ENCODE measurements at regions not wholly inside any gene's neighbourhood (a gene's known extent, or its start where the extent isn't known, plus 50 kb on each side); places are given as distances from the start of the nearest gene placed in this dataset.
A peak's percentile ranks its signal among the peaks of the same experiment; 100 is the strongest.

DNA sequence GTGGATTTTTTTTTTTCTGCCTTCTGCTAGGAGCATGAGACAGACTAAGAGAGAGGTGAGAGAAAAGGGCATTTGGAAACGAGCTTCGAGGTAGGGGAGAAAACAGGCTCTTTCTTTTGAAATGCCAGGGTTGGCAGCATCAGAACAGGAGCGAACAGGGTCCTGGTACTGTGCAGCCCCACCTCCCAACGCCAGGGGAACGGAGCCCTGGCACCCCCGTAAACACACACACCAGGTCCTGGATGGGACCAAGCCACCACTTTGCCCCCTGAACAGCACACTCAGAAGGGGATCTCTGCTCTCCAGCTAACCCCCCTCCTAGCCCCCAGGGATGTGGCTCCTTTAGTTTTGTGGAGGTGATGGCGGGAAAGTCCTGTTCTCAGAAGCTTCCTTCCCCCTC is 127.1 kb downstream of the CTTN start:
- H3K27ac ChIP-seq: no peak overlapping the region
- H3K27ac Mint-ChIP-seq: peak overlapping the region; percentile 54
- peaks cover 6% of the 10 kb centered on the region for H4K20me1 ChIP-seq (ENCODE audit: low read depth)
- H3K27me3 ChIP-seq: no peaks in the 10 kb centered on the region
- H3K27me3 Mint-ChIP-seq (ENCODE audit: insufficient read depth, low read depth): peaks cover 7% of the 10 kb centered on the region
- H3K4me3 Mint-ChIP-seq: no peak overlapping the region
- H3K36me3 ChIP-seq: no peaks in the 10 kb centered on the region
- no peak overlapping the region for H3K9ac ChIP-seq
- no peak overlapping the region for H3K4me2 ChIP-seq
- H3K9me3 Mint-ChIP-seq: no peaks in the 10 kb centered on the region
- H3K4me1 ChIP-seq: peaks cover 32% of the 10 kb centered on the region
- H3K9me3 ChIP-seq (ENCODE audit: low read depth): no peaks in the 10 kb centered on the region
- H3K4me3 ChIP-seq: no peak overlapping the region
- H3K79me2 ChIP-seq (ENCODE audit: low read depth): no peaks in the 10 kb centered on the region
- DNase-seq (ENCODE audit: low spot score): no peak
- H2AFZ ChIP-seq (replicated peaks): no peak overlapping the region
- H3K36me3 Mint-ChIP-seq: no peaks in the 10 kb centered on the region
- H3K4me1 Mint-ChIP-seq: peaks cover 67% of the 10 kb centered on the region
- no peak for TF ChIP-seq EZH2phosphoT487 (IDR thresholded peaks at IDR 0.05)
- TF ChIP-seq, protein P1, sequence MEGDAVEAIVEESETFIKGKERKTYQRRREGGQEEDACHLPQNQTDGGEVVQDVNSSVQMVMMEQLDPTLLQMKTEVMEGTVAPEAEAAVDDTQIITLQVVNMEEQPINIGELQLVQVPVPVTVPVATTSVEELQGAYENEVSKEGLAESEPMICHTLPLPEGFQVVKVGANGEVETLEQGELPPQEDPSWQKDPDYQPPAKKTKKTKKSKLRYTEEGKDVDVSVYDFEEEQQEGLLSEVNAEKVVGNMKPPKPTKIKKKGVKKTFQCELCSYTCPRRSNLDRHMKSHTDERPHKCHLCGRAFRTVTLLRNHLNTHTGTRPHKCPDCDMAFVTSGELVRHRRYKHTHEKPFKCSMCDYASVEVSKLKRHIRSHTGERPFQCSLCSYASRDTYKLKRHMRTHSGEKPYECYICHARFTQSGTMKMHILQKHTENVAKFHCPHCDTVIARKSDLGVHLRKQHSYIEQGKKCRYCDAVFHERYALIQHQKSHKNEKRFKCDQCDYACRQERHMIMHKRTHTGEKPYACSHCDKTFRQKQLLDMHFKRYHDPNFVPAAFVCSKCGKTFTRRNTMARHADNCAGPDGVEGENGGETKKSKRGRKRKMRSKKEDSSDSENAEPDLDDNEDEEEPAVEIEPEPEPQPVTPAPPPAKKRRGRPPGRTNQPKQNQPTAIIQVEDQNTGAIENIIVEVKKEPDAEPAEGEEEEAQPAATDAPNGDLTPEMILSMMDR (IDR thresholded peaks at IDR 0.05): no peak
- TF ChIP-seq EZH2 (IDR thresholded peaks at IDR 0.05): no peak
- H3F3A ChIP-seq (ENCODE audit: low read depth): peaks cover 22% of the 10 kb centered on the region

- peaks cover 32% of the 10 kb centered on the region for H3K4me1 ChIP-seq
- Mint-ChIP-seq H3K9me3 (no peaks in the 10 kb centered on the region), H3K36me3 (no peaks in the 10 kb centered on the region), H3K27me3 (ENCODE audit: insufficient read depth, low read depth) (peaks cover 7% of the 10 kb centered on the region), H3K4me1 (peaks cover 58% of the 10 kb centered on the region), H3K4me3 (peak overlapping the region; percentile 53), H3K27ac (peak overlapping the region; percentile 86)
- no peak overlapping the region for H3K4me2 ChIP-seq
- H3K9ac ChIP-seq: no peak overlapping the region
- H3K36me3 ChIP-seq: no peaks in the 10 kb centered on the region
- no peaks in the 10 kb centered on the region for H3K9me3 ChIP-seq (ENCODE audit: low read depth)
- DNase-seq (ENCODE audit: low spot score): no peak
- no peaks in the 10 kb centered on the region for H3K79me2 ChIP-seq (ENCODE audit: low read depth)
- no peak overlapping the region for H2AFZ ChIP-seq (replicated peaks)
- peaks cover 22% of the 10 kb centered on the region for H3F3A ChIP-seq (ENCODE audit: low read depth)
- H3K27me3 ChIP-seq: no peaks in the 10 kb centered on the region
- TF ChIP-seq EZH2phosphoT487 (IDR thresholded peaks at IDR 0.05) (no peak), EZH2 (IDR thresholded peaks at IDR 0.05) (no peak)
- TF ChIP-seq, protein P1 (IDR thresholded peaks at IDR 0.05): no peak
- no peak overlapping the region for H3K27ac ChIP-seq
- H3K4me3 ChIP-seq: no peak overlapping the region
- peaks cover 6% of the 10 kb centered on the region for H4K20me1 ChIP-seq (ENCODE audit: low read depth)
These were observed 128.1 kb downstream of the CTTN start for GRCh38 chr11:70526116-70527045.

GRCh38 chr11:70527046-70527395 is 128.7 kb downstream of the CTTN start:
- H4K20me1 ChIP-seq (ENCODE audit: low read depth): peaks cover 6% of the 10 kb centered on the region
- H3K36me3 ChIP-seq: no peaks in the 10 kb centered on the region
- H3K36me3 Mint-ChIP-seq: no peaks in the 10 kb centered on the region
- H3K27me3 Mint-ChIP-seq (ENCODE audit: insufficient read depth, low read depth): peaks cover 12% of the 10 kb centered on the region
- peak overlapping the region; percentile 81 for H3K27ac Mint-ChIP-seq
- no peak overlapping the region for H3K4me3 Mint-ChIP-seq
- H3K9me3 Mint-ChIP-seq: no peaks in the 10 kb centered on the region
- no peak overlapping the region for H3K4me2 ChIP-seq
- no peak overlapping the region for H3K4me3 ChIP-seq
- DNase-seq (ENCODE audit: low spot score): no peak
- no peaks in the 10 kb centered on the region for H3K9me3 ChIP-seq (ENCODE audit: low read depth)
- no peak for TF ChIP-seq EZH2 (IDR thresholded peaks at IDR 0.05)
- TF ChIP-seq, protein P1 (IDR thresholded peaks at IDR 0.05): no peak
- TF ChIP-seq EZH2phosphoT487 (IDR thresholded peaks at IDR 0.05): no peak
- H3K27me3 ChIP-seq: no peaks in the 10 kb centered on the region
- H2AFZ ChIP-seq (replicated peaks): no peak overlapping the region
- H3K79me2 ChIP-seq (ENCODE audit: low read depth): no peaks in the 10 kb centered on the region
- H3F3A ChIP-seq (ENCODE audit: low read depth): peaks cover 20% of the 10 kb centered on the region
- peaks cover 28% of the 10 kb centered on the region for H3K4me1 ChIP-seq
- no peak overlapping the region for H3K9ac ChIP-seq
- peaks cover 56% of the 10 kb centered on the region for H3K4me1 Mint-ChIP-seq
- no peak overlapping the region for H3K27ac ChIP-seq

All from neural progenitor cell (in vitro differentiated cells).